Activated B cell treated with CpG ODN at 0.5 μM for 24 hours (primary cell): ENCODE measurements at regions not wholly inside any gene's neighbourhood (a gene's known extent, or its start where the extent isn't known, plus 50 kb on each side); places are given as distances from the start of the nearest gene placed in this dataset.

ENCODE experiments used
- ATAC-seq: fragments of 200-7000 bp; cut with Tn5 transposase; one replicate; pipeline ENCODE4 v1.10.0; 2021; ENCODE audit warnings: low read depth, mild to moderate bottlenecking, moderate library complexity
- CTCF ChIA-PET: fragments of 350-600 bp; sonication (Branson Sonifier 250); formaldehyde crosslinking; loops from one replicate; lab custom pipeline; 2021; ENCODE audit warnings: antibody characterized with exemption; lab: Charles Lee
- POLR2A ChIA-PET: fragments of 350-600 bp; sonication (Branson Sonifier 250); formaldehyde crosslinking; loops from one replicate; lab custom pipeline; 2021; ENCODE audit warnings: antibody characterized with exemption; lab: Charles Lee
- DNase-seq: peaks from one replicate; pipeline ENCODE4 v3.0.0; 2022
- H3K27ac Mint-ChIP-seq: one replicate; pipeline ENCODE4 v1.8.0; 2020; ENCODE audit warnings: mixed read lengths
- H3K27me3 Mint-ChIP-seq: one replicate; pipeline ENCODE4 v1.8.0; 2021; ENCODE audit warnings: mixed read lengths
- H3K36me3 Mint-ChIP-seq: one replicate; pipeline ENCODE4 v1.8.0; 2021; ENCODE audit warnings: low read depth, mixed read lengths
- H3K4me1 Mint-ChIP-seq: one replicate; pipeline ENCODE4 v1.8.0; 2021; ENCODE audit warnings: mixed read lengths
- H3K4me3 Mint-ChIP-seq: one replicate; pipeline ENCODE4 v1.8.0; 2020; ENCODE audit warnings: mild to moderate bottlenecking, mixed read lengths
- H3K9me3 Mint-ChIP-seq: one replicate; pipeline ENCODE4 v1.8.0; 2020; ENCODE audit warnings: mixed read lengths
- intact Hi-C: fragments of 100-400 bp; cut with micrococcal nuclease; formaldehyde crosslinking; loops from one replicate; pipeline ENCODE4 v1.15.1; 2024
- TF ChIP-seq, protein P1 (sequence below): fragments of 200-600 bp; IDR thresholded peaks from one replicate; pipeline ENCODE4 v1.8.0; 2022; ENCODE audit warnings: antibody characterized with exemption, mild to moderate bottlenecking

DNA sequence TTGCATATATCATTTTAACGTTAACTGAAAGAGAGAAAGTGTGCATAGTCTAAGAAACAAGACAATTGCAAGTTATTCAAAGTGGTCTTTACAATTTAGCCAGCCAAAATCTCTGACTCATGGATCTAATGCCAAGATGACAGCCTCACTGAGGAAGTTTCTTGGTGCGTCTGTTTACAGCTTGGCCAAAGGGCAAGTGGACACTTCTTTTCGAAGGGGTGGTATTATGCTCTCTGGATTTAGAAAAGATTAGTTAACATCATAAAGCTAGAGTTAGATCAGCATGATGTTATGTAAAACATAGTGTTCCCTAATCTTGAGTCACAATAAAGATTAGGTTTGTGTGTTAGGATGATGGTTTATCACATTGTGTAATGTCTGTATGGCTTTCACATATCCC is 51.5 kb upstream of the SLC2A13 start:
- Mint-ChIP-seq H3K4me1 (peaks cover 67% of the 10 kb centered on the region), H3K27me3 (no peaks in the 10 kb centered on the region), H3K27ac (peak overlapping the region; percentile 59), H3K9me3 (peaks cover under 1% of the 10 kb centered on the region), H3K4me3 (no peak overlapping the region), H3K36me3 (peaks cover under 1% of the 10 kb centered on the region)
- intact Hi-C loops = loop anchor here (2.0 kb wide), 1 partner anchor 51 kb away; the partner anchor contains the start of gene SLC2A13
- DNase-seq (no peak), ATAC-seq (no peak)
- ChIA-PET POLR2A (interaction anchor here (1.7 to 8.2 kb wide), 5 partner anchors 36 to 106 kb away, joined by 3 to 105 read pairs (median 8); partner anchors contain the start of gene LRRK2), CTCF (interaction anchor here (1.1 to 2.0 kb wide), 3 partner anchors 111 to 157 kb away, joined by 4 to 14 read pairs (median 7); no protein-coding TSS in a partner anchor)
- TF ChIP-seq, protein P1, sequence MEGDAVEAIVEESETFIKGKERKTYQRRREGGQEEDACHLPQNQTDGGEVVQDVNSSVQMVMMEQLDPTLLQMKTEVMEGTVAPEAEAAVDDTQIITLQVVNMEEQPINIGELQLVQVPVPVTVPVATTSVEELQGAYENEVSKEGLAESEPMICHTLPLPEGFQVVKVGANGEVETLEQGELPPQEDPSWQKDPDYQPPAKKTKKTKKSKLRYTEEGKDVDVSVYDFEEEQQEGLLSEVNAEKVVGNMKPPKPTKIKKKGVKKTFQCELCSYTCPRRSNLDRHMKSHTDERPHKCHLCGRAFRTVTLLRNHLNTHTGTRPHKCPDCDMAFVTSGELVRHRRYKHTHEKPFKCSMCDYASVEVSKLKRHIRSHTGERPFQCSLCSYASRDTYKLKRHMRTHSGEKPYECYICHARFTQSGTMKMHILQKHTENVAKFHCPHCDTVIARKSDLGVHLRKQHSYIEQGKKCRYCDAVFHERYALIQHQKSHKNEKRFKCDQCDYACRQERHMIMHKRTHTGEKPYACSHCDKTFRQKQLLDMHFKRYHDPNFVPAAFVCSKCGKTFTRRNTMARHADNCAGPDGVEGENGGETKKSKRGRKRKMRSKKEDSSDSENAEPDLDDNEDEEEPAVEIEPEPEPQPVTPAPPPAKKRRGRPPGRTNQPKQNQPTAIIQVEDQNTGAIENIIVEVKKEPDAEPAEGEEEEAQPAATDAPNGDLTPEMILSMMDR = no peak

DNA sequence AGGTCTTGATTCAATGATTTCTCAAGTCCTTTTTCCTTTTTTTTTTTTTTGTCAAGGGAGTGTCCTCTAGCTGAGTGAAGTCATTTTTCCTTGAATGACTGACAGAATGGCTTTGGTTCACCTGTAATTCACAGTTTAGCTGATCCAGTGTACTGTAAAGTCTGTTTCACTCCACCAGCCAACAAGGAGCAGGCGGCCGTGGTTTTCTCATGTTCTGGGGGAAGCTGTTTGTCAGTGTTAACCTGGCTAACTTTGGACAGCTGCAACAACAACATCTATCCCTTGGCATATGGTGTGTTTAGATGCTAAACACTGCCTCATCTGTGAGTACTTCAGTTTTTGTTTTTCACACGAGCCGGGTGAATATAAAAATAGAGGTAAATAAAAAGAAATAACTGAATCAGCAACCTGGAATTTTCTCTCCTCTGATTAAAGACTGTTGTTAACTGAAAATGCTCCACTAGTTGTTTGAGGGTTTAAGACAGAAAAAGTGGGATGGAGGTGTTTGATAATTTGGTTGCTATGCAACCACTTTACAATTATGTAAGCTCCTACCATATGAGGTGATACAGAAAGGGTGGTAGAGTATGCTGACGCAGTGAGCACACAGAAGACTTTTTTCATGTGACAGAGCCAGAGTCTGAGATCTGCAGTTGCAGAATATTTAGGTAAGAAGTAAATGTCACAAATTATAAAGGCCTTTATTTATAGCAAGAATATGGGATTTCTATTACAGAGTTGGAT is 50.3 kb upstream of the SLC2A13 start:
- Mint-ChIP-seq H3K4me1 (peaks cover 67% of the 10 kb centered on the region), H3K27me3 (no peaks in the 10 kb centered on the region), H3K27ac (peak overlapping the region; percentile 69), H3K4me3 (peak overlapping the region; percentile 24), H3K9me3 (no peaks in the 10 kb centered on the region), H3K36me3 (no peaks in the 10 kb centered on the region)
- ChIA-PET CTCF (interaction anchor here (0.8 to 5.3 kb wide), 4 partner anchors 9 to 159 kb away, joined by 3 to 54 read pairs (median 6); partner anchors contain the start of gene LRRK2), POLR2A (interaction anchor here (0.5 to 8.2 kb wide), 8 partner anchors 37 to 158 kb away, joined by 3 to 105 read pairs (median 6); partner anchors contain the start of gene LRRK2)
- ATAC-seq = no peak
- TF ChIP-seq, protein P1 = no peak
- intact Hi-C loops = loop anchor here (2.0 kb wide), 1 partner anchor 49 kb away; the partner anchor contains the start of gene SLC2A13
- no peak for DNase-seq
